NCI-H446 (cell line): ENCODE measurements at regions not wholly inside any gene's neighbourhood (a gene's known extent, or its start where the extent isn't known, plus 50 kb on each side); places are given as distances from the start of the nearest gene placed in this dataset.
"Not testable (repeated sequence)": the region's sequence is repeated elsewhere in the genome, so short reads cannot be mapped to it uniquely, and the experiment has no call there.

ENCODE experiments used
- DNase-seq, 2 experiments: peaks; one replicate each; lab custom pipeline; 2025; lab: John Stamatoyannopoulos, UW

- peak in 1 of 2 experiments; percentile 11 for DNase-seq
Measured at GRCh38 chr4:135050086-135050717, 848.6 kb upstream of the PABPC4L start.

- no peak for DNase-seq
Measured at GRCh38 chr4:135032670-135033069, 831.1 kb upstream of the PABPC4L start.

- DNase-seq, result peak in 1 of 2 experiments; percentile 62
Measured at GRCh38 chr4:135015771-135016170, 814.2 kb upstream of the PABPC4L start.

GRCh38 chr4:135007400-135007799 lies 805.8 kb upstream of the PABPC4L start:
- no peak for DNase-seq

GRCh38 chr4:134999169-134999568 lies 797.6 kb upstream of the PABPC4L start:
- DNase-seq, result no peak

- no peak for DNase-seq
Measured at GRCh38 chr4:134961963-134962362, 760.4 kb upstream of the PABPC4L start.

GRCh38 chr4:134958862-134959261 lies 757.3 kb upstream of the PABPC4L start:
- no peak for DNase-seq

- DNase-seq, result no peak
Measured at GRCh38 chr4:134955059-134955458, 753.5 kb upstream of the PABPC4L start.

- DNase-seq, result no peak
Measured at GRCh38 chr4:134952775-134953174, 751.2 kb upstream of the PABPC4L start.

- no peak for DNase-seq
Measured at GRCh38 chr4:134952305-134952704, 750.7 kb upstream of the PABPC4L start.

- DNase-seq, result no peak
Measured at GRCh38 chr4:134948110-134948642, 746.6 kb upstream of the PABPC4L start.

- no peak for DNase-seq
Measured at GRCh38 chr4:134944115-134944514, 742.5 kb upstream of the PABPC4L start.

- DNase-seq, result no peak
Measured at GRCh38 chr4:134936014-134936413, 734.4 kb upstream of the PABPC4L start.

- peak in 1 of 2 experiments; percentile 9 for DNase-seq
Measured at GRCh38 chr4:134935320-134935719, 733.7 kb upstream of the PABPC4L start.

- DNase-seq, result no peak
Measured at GRCh38 chr4:134934036-134934808, 732.6 kb upstream of the PABPC4L start.

GRCh38 chr4:134915355-134915754 lies 713.8 kb upstream of the PABPC4L start:
- no peak for DNase-seq

- DNase-seq, result not testable (repeated sequence)
Measured at GRCh38 chr4:134914250-134914649, 712.7 kb upstream of the PABPC4L start.

GRCh38 chr4:134911941-134912340 lies 710.4 kb upstream of the PABPC4L start:
- no peak for DNase-seq

GRCh38 chr4:134906404-134907023 lies 704.9 kb upstream of the PABPC4L start:
- DNase-seq, result peak in 1 of 2 experiments; percentile 37

GRCh38 chr4:134905061-134905460 lies 703.5 kb upstream of the PABPC4L start:
- DNase-seq, result no peak

- DNase-seq, result peak in 1 of 2 experiments; percentile 10
Measured at GRCh38 chr4:134888156-134888555, 686.6 kb upstream of the PABPC4L start.

GRCh38 chr4:134885436-134885835 lies 683.8 kb upstream of the PABPC4L start:
- no peak for DNase-seq
